NCI-H510A (cell line): ENCODE measurements at regions not wholly inside any gene's neighbourhood (a gene's known extent, or its start where the extent isn't known, plus 50 kb on each side); places are given as distances from the start of the nearest gene placed in this dataset.

Source experiments
- DNase-seq: peaks from one replicate; lab custom pipeline; 2025; lab: John Stamatoyannopoulos, UW

DNA sequence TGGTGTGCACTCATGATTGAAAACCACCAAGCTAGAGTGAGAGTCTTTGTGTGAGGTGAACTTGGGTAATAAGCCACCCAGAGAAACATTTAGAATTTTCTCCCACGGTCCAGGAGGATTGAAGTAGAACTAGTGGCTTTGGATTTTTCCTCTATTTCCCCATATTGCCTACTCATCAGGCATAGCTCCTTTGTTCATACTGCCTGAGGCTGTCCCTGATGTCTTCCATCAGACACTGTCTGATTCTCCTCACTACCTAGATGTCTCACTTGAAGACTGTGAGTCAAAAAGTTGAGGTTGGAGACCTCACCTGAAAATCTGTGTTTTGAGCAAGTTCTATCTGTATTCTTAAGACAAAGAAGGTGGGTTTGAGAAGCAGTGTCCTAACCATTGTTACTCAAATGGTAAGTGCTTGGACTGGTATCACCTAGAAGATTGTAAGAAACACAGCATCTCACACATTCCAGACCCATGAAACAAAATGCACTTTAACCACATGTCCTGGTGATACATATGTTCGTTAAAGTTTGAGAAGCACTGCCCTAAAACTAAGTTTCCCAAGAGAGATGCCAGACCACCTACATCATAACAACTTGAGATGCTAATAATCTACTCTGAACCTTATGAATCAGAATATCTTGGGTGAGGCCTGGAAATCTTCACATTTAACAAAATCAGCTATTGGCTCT is 523.4 kb upstream of the BTBD3 start:
- DNase-seq = no peak

DNA sequence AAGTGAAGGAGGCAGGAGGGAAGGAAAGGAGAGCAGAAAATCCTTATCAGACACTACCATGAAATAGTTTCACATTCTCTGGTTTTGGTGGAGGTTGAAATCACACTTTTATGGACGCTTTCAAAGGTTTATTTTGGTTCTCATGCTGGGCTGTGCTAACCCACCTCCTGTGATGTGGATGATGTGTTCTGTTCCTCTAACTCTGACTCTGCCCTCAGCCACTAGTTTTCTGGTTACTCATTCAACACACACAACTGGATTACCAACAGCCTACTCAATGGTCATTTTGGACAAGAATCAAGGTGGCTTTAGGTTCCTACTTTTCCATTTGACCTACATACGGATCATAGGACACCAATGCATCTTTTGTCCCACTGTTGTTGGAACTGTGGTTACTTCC is 522.1 kb upstream of the BTBD3 start:
- no peak for DNase-seq

DNA sequence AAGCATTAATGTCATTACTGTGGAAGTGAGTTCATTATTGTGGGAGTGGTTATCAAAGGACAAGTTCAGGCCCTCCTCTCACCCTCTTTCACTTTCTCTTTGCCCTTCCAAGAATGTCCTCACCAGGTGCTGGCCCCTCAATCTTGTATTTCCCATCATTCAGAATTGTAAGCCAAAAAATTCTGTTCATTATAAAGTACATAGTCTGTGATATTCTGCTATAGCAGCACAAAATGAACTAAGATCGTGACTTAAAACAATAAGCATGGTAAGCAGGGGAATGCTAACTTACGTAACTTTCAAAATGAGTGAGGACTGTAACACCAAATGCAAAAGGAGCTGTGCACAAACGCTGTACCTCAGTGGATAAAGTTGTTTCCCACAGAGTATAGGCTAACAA is 515.7 kb upstream of the BTBD3 start:
- DNase-seq = no peak

DNA sequence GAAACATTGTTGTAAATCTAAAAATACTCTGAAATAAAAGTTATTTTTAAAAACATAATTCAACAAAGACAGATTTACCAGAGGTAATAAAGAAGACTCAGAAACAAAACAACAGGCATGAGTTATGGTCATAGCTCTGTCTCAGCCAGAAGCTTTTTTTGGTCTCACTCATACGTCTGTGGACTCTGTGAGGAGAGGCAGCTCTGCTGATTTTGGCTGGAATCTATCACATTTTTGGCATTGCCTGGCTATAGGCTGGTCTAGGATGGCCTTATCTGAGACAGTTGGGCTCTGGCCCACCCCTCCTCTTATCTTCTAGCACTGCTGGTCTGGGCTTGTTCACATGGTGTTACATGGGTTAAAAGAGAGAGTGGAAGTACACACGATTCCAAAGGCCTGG is 514.0 kb upstream of the BTBD3 start:
- DNase-seq = no peak

DNA sequence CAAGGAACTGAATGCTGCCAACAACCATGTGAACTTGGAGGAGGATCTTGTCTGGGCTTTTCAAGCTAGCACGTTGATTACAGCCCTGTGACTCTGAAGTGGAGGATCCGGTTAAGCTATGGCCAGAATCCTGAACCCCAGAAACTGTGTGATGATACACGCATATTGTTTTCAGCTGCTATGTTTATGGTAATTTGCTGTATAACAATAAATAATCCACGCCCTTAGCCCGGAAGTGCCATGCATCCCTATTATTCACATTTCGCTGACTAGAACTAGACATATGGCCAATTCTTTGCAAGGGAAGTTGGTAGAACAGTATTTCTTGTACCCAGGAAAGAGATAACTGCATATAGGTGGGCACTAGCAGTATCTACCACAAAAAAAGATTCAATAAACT is 510.8 kb upstream of the BTBD3 start:
- DNase-seq = no peak

DNA sequence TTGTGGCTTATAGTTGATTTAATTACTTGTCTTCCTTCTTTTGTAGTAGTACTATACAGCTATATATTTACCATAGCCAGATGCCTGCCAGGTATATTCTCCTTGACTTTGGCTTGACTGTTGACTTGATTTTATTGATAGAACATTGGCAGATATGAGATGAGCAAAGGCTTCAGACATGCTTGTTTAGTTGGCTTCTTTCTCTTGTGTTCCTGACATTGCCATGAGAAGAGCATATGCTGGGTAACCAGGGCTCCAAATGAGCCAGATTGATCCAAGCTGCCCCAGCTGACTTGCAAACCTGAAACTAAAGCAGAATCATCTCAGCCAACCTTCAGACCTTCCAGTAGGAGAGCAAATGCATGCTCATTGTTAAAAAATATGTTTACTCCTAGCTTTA is 508.1 kb upstream of the BTBD3 start:
- no peak for DNase-seq

DNA sequence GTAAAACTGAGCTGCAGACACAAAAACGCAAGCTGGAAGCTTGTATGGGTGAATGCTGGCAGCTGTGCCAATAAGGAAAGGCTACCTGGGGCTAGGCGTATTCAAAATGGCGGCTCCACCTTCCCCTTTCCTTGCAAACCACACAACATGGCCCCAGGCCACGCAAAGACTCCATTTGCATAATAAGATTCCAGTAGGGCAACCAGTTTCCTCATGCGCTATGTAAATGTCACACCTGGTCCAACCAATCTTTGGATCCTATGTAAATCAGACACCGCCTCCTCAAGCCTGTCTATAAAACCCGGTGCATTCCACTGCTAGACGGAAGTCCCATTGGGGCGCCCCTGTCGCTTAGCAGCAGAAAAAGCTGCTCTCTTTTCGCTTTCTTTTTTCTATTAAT is 505.9 kb upstream of the BTBD3 start:
- no peak for DNase-seq

DNA sequence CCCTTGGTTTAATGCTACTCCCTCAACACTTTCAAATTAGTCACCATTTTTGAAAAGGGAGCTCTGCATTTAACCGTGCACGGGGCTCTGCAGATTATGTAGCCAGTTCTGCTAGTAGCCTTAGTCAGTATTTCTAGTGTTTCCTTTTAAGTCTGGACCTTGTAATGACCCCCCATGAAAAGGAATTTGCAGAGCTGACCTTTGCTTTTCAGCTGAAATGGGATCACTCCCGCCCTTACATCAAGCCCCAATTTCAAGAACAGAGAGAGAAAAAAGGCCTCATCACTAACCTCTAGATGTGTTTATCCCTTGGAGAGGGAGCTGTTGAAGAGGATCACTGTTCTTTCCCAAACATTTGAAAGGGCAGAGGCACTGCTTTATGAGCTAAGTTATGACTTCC is 490.7 kb upstream of the BTBD3 start:
- no peak for DNase-seq

DNA sequence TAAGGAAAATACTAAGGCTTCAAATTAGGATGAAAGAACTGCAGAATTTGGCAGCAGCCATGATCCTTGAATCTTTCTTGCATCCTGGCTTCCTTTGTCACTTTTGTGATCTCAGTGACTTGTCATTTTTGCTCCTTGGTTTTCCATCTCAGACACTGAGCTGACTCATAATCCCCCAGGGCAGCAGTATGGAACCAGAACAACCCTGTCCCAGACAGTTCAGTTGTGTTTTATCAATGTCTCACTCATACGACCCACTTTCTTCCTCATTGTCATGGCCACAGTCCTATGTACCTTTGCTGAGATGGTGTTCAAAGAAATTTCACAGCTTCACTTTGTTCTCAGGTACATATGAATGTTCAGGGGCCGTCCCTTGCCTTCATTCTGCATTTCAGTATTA is 488.5 kb upstream of the BTBD3 start:
- no peak for DNase-seq

DNA sequence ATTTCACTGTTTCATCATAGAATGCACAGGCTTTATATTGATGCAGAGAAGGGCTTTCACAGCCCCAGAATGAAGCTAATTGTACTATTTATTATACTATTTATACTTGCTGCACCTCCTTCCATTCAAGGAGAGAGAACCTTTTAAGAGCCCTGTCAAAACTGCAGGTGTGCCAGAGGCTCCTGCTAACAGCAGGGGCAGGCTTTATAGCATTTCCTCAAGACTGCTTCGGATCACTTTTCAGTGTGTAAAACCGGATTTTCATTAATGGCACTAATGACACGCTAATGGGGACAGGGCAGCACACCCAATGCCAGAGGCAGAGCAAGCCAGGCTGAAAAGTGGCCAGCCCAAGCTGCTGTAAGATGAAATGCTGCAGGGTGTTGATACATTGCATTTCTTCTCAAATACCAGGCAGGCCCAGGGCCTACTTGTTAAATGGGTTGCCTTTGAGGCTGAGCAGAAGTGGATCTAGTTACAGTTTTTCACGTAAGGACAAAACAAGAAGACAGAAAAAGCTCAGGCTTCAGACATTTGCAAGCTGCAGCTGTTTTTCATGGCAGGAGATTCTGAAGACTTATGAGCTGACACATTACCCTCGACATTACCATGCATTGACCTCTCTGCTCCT is 487.7 kb upstream of the BTBD3 start:
- no peak for DNase-seq

DNA sequence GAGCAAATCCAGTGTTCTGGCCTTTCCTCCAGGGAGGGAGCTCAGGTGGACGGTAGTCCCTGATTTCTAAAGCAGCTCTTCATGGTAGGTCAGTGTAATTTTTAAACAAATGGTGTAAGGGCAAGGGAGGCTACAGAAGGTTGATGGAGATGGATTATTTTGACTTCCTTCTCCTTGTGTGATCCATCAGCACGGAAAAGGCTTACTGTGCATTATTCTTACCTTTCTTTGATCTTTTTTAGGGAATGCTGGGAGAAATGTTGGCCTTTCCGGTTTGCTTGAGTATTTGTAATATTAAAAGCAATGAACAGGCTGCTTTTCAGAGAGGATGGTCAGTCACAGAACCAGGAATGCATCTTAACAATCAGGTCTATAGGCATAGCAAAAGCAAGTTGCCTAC is 487.0 kb upstream of the BTBD3 start:
- DNase-seq = no peak

DNA sequence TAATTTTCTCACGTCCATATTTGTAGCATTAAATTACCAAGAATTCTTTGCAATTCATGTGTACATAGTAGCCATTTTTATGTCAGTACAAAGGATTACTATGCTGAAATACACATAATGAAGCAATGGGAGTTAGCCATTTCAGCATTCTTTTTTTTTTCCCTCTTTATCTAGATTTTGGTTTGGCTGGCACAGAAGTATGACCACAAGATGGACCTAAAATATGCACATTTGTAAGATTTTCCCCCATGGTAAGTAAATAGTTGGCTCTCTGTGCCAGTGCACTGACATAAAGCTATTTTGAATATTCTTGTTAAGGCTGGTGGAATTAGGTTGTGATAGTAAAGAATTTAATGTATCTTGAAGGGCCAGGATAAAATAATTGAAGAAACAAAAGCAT is 486.1 kb upstream of the BTBD3 start:
- no peak for DNase-seq

DNA sequence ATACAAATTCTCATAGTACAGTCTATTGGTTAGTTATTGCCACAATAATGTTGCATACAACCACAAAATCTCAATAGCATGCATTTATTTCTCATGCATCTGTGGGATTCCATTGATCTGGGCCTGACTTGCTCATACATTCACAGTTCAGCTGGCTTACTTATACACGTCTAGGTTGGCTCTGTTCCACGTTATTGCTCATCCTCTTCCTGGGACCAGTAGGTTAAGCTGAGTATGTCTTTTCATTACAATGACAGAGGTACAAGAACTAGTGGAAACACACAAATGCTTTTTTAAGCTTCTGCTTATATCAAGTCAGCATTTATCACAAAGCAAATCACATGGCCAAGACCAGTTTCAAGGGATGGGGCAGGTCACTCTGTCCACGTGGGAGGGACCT is 485.3 kb upstream of the BTBD3 start:
- DNase-seq = no peak

DNA sequence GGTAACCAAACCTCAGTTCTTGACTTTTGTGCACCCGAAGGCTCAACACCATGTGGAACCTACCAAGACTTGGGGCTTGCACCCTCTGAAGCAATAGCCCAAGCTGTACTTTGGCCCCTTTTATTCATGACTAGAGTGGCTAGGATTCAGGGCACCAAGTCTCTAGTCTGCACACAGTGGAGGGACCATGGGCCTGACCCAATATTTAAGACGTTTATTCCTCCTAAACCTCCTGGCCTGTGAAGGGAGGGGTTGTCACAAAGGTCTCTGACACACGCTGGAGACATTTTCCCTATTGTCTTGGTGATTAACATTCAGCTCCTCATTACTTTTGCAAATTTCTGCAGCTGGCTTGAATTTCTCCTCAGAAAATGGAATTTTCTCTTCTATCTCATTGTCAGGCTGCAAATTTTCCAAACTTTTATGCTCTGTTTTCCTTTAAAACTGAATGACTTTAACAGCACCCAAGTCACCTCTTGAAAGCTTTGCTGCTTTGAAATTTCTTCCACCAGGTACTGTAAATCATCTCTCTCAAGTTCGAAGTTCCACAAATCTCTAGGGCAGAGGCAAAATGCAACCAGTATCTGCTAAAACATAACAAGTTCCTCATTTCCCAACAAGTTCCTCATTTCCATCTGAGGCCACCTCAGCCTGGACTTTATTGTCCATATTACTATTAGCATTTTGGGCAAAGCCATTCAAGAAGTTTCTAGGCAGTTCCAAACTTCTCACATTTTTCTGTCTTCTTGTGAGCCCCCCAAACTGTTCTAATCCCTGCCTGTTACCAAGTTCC is 481.4 kb upstream of the BTBD3 start:
- no peak for DNase-seq

DNA sequence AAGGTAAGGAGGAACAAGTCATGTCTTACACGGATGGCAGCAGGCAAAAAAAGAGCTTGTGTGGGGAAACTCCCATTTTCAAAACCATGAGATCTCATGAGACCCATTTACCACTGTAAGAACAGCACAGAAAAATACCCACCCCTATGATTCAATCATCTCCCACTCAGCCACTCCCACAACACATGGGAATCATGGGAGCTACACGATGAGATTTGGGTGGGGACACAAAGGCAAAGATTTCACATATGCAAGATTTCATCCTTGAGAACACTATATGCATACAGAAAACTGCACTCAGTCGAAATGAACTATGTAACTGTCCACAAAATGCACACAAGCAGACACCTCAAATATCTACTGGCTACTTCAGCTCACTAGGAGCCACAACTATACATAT is 480.6 kb upstream of the BTBD3 start:
- DNase-seq = no peak

DNA sequence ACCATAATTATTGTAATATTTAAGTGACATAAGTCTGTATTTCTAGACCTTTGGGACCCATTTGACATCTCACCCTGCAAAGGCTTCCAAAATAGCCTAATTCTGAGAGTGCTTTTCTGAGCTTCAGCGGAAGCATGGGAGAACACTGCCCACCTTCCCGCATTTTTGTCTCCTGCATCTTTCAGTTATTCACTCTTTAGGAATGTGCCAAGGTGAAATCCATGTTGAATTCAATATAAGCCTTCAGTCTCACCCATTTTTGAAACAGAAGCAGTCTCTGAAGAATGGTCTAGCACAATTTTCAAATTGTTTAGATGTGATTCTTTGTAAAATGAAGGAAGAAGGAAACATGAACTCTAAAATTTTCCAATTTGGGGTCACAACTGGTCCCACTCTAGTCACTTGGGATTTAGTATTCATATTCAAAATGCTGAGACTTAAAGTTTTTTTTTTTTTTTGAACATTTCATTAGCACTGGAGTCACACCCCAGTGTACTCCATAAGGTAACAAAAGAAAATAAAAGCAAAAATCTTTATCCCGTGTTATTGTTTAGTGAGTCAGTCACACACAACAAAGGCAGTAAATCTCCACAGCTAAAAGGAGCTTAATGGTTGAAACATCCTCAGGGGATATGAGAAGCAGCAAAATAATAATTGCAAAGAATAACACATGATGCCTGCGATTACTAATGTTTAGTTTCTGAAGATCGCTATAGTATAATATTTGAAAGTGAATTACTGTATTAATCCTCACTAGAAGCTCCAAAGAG is 479.9 kb upstream of the BTBD3 start:
- DNase-seq = no peak

DNA sequence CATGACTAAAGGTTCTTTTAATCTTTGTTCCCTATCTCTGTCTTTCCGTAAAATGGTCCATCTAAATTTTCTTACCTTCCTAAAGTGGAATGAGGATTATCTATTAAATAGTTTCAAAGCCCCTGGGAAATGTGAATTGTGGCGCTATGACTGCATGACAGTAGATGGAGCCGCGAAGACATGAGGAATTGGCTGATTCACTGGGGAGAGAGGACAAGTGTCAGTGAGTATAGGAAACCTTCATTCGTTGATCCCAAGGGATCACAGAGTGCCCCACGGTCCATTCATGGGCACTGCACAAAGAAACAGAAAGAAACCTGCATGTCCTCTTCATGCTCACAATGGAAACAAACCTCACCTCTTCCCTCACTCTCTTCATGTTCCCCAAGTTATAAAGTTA is 479.3 kb upstream of the BTBD3 start:
- no peak for DNase-seq

DNA sequence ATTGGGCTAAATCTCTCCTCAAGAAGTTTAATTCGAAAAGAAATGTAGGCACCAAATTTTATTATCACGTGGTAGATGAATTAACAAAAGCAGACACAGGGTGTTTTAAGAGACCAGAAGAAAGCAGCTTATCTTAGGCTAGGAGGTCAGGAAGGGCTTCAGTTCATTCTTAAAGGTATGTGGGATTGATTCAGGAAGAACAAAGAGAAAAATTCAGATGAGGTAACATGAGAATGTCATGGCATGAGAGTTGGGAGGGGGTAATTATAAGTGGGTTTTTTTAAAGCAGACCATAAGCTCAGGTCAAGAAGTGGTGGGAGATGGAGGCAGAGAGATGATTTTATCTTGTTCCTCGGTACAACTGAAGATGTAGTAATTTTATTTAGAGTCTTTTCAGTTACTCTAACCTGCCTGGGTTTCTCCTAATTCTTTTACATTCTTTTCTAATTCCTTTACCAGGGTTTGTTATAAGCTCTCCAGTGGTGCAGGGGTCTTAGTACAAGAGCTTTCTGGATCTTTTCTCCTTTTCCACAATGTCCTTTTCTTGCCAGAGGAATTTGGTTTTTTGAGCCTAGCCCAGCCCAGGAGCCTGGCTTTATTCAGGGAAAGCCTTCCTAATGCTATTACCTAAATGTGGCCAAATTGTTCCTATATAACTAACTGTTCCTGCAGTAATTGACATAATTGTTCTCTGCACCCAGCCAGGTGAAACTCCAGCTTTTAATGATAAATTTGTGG is 474.1 kb upstream of the BTBD3 start:
- DNase-seq = no peak

DNA sequence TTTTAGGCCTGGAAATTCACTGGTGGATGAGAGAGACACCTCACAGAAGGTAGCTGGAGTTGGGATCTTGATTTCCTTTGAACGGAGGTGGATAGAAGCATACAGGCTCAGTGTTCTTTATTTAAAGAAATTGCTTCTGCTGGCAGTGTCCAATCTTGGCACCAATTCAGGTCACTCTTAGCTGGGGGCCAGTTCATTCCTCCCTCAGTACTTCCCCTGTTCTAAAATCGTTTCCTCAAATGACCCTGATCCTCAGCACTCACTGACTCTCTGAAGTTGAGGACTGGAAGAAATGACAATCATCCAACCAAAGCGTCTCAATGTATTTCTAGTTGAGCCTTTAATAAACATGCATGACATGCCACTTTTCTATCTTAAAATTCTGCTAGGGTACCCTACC is 472.5 kb upstream of the BTBD3 start:
- no peak for DNase-seq

DNA sequence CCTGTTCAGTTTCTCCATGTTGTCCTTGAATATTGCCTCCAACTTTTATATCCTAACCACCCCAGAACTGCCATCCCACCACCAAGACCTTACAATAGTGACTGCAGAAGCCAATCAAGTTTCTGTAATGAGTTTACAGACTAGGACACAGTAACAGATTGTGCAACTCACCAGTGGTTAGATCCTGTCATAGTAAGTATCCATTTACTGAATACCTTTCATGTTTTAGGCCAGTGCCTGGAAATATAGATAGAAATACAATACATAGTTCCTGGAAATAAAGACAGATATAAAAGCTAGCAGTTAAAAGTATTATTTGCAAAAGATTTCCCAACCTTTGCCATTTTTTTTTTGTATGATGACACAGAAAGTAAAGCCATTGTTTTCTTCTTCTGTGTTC is 471.8 kb upstream of the BTBD3 start:
- DNase-seq = no peak

DNA sequence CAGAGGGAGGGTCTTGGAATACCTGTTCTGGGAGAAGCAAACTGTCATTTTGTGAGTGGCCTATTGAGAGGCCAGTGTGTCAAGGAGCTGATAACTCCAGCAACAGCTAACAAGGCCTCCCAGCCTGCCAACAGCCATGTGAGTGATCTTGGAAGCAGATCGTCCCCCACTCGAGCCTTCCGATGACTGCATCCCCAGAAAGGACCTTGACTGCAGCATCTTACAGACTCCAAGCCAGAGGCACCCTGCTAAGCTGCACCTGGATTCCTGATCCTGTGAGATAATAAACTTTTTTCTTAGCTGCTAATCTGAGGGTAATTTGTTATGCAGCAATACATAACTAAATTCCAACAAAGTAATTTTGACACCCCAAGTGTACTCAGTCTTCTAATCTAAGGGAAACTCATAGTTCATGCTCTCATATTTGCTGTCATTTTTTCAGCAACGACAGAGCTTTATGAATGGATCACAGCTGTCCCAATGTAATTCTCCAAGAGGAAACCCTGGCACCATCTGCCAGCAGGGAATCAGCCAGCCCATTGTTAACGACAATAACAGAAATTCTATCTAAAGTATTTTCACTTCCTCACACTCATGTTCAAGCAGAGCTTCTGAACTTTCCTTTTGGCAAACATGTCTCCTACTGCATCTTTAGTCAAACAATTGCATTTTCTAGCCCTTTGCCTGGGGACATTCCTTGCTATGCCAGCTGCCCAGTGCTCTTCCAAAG is 470.2 kb upstream of the BTBD3 start:
- no peak for DNase-seq
